ENCODE measurements at regions not wholly inside any gene's neighbourhood (a gene's known extent, or its start where the extent isn't known, plus 50 kb on each side); places are given as distances from the start of the nearest gene placed in this dataset.

- no peak overlapping the region for H3K27ac ChIP-seq (ENCODE audit: extremely low read length, insufficient read depth, low read length)
- BruUV-seq (replicated peaks) = no TSS peak
- H3K4me2 ChIP-seq (ENCODE audit: low read depth, low read length) = no peak overlapping the region
- ChIA-PET CTCF (ENCODE audit: low intra/inter-chr PET ratio, low total read pairs) (no interaction called here), POLR2A (no interaction called here)
- FAIRE-seq = no peak
- H3K27me3 ChIP-seq (ENCODE audit: control insufficient read depth in 1 of 2, insufficient read depth in 2 of 2, low read length in 2 of 2) = 0 out of 5 replicates have a peak, but pooled peaks cover 0 to 3% of the 10 kb centered on the region in 2 experiments
- TF ChIP-seq ZBTB44 (CRISPR knock-in tag; IDR thresholded peaks at IDR 0.05) (no peak), IKZF1 (IDR thresholded peaks at IDR 0.05) (no peak), LRRFIP1 (CRISPR knock-in tag; conservative IDR thresholded peaks at IDR 0.05) (no peak), TP53 (CRISPR knock-in tag; conservative IDR thresholded peaks at IDR 0.05) (no peak), RFXANK (CRISPR knock-in tag; IDR thresholded peaks at IDR 0.05) (no peak), ZNF451 (CRISPR knock-in tag; IDR thresholded peaks at IDR 0.05) (no peak), KAT8 (CRISPR knock-in tag; IDR thresholded peaks at IDR 0.05) (no peak), MXI1 (IDR thresholded peaks at IDR 0.05; ENCODE audit: borderline replicate concordance, low read depth, low read length) (no peak), ZNF274 (CRISPR knock-in tag; IDR thresholded peaks at IDR 0.05) (no peak), ZBED4 (CRISPR knock-in tag; IDR thresholded peaks at IDR 0.05; ENCODE audit: borderline replicate concordance) (no peak), HHEX (CRISPR knock-in tag; IDR thresholded peaks at IDR 0.05) (no peak), ZNF263 (CRISPR knock-in tag; IDR thresholded peaks at IDR 0.05) (no peak), ZNF251 (CRISPR knock-in tag; IDR thresholded peaks at IDR 0.05) (no peak), FOXP1 (IDR thresholded peaks at IDR 0.05) (no peak), FOXP1 (CRISPR knock-in tag; IDR thresholded peaks at IDR 0.05) (no peak), TERF1 (CRISPR knock-in tag; IDR thresholded peaks at IDR 0.05) (no peak), ZNF83 (CRISPR knock-in tag; IDR thresholded peaks at IDR 0.05; ENCODE audit: borderline replicate concordance) (no peak), ZNF850 (CRISPR knock-in tag; conservative IDR thresholded peaks at IDR 0.05) (no peak), ZC3H4 (CRISPR knock-in tag; IDR thresholded peaks at IDR 0.05; ENCODE audit: borderline replicate concordance) (no peak)
- H3K79me2 ChIP-seq (ENCODE audit: insufficient read depth, low read length) = no peaks in the 10 kb centered on the region
- H3K9ac ChIP-seq (ENCODE audit: insufficient read depth, low read depth, low read length) = no peak overlapping the region
- no peaks in the 10 kb centered on the region for H3K9me3 ChIP-seq (ENCODE audit: low read length)
- no peak for ATAC-seq
- peaks cover 16% of the 10 kb centered on the region for H3K4me1 ChIP-seq (ENCODE audit: insufficient read depth, low read length)
- H3K4me3 ChIP-seq (replicated peaks in 1 of 3; ENCODE audit: insufficient read depth in 1 of 3, low read depth in 2 of 3, low read length in 3 of 3) = no peak overlapping the region
- H2AFZ ChIP-seq (ENCODE audit: low read length) = no peak overlapping the region
- intact Hi-C loops (cut with micrococcal nuclease; ENCODE audit: unreplicated experiment) = no loop called here
- no peak for DNase-seq (ENCODE audit: low spot score)
- H4K20me1 ChIP-seq (ENCODE audit: insufficient read depth, low read length) = no peaks in the 10 kb centered on the region
- WGBS (ENCODE audit: low lambda C conversion rate) = 75% methylated on average over 6 of the region's 6 CpGs
- in situ Hi-C loops (cut with HindIII; ENCODE audit: extremely low pct_ligation_motif_present, low pct_unique_long_range_greater_than_20kb) = no loop called here
- no peaks in the 10 kb centered on the region for H3K36me3 ChIP-seq (replicated peaks in 1 of 2; ENCODE audit: control insufficient read depth in 1 of 2, insufficient read depth in 2 of 2, low read length in 2 of 2)
These were observed 231.7 kb upstream of the SRRM4 start for GRCh38 chr12:118749646-118750045.
